HepG2 (cell line): ENCODE measurements at regions not wholly inside any gene's neighbourhood (a gene's known extent, or its start where the extent isn't known, plus 50 kb on each side); places are given as distances from the start of the nearest gene placed in this dataset.

Experiments
- ATAC-seq: fragments of 200-7000 bp; cut with Tn5 transposase; 3 replicates; pipeline ENCODE4 v1.9.1; 2020; ENCODE audit warnings: mild to moderate bottlenecking, moderate library complexity
- BruUV-seq: library from RNA; stranded (reverse); fragments of 400-500 nt; replicated peaks from 2 replicates; lab custom pipeline; 2021; lab: Mats Ljungman, UMichigan
- CTCF ChIA-PET: fragments of 300-600 bp; formaldehyde crosslinking; extraction: SDS; loops from one replicate; lab custom pipeline; 2021; ENCODE audit warnings: low total read pairs, inconsistent platforms, low intra/inter-chr PET ratio; lab: Yijun Ruan, JAX
- POLR2A ChIA-PET: fragments of 350-600 bp; sonication (Branson Sonifier 250); formaldehyde crosslinking; loops from one replicate; lab custom pipeline; 2020; ENCODE audit warnings: antibody characterized with exemption, inconsistent platforms; lab: Yijun Ruan, JAX
- DNase-seq: peaks from one replicate; pipeline ENCODE4 v3.0.0-alpha.2; 2015; ENCODE audit warnings: low spot score
- FAIRE-seq: peaks from 3 replicates; lab custom pipeline; 2011; peaks lifted over from hg19 to GRCh38; lab: Jason Lieb, UNC
- H2AFZ ChIP-seq: one replicate; pipeline ENCODE4 v1.6.1; 2011; ENCODE audit warnings: low read length, inconsistent platforms
- H3K27ac ChIP-seq: fragments of 300-600 bp; 3 replicates; pipeline ENCODE4 v1.8.0; 2011; ENCODE audit warnings: mixed run types, mild to moderate bottlenecking, mixed read lengths, low read length, inconsistent platforms; ENCODE audit not compliant: insufficient read depth; ENCODE audit errors: extremely low read length
- H3K27me3 ChIP-seq, 2 experiments: fragments of 200-600 bp in 1 of 2; 2 replicates in 1 of 2; 3 replicates in 1 of 2; pipeline versions ENCODE4 v1.6.0 to v1.8.0; 2011; ENCODE audit warnings: low read length in 2 of 2, mild to moderate bottlenecking in 2 of 2, moderate library complexity in 2 of 2, inconsistent platforms in 1 of 2; ENCODE audit not compliant: insufficient read depth in 2 of 2, control insufficient read depth in 1 of 2
- H3K36me3 ChIP-seq, 2 experiments: fragments of 200-600 bp in 1 of 2; replicated peaks in 1 of 2; 2 replicates in 1 of 2; 3 replicates in 1 of 2; pipeline versions ENCODE4 v1.5.1 to v1.8.0; 2011; ENCODE audit warnings: low read length in 2 of 2, inconsistent platforms in 1 of 2; ENCODE audit not compliant: insufficient read depth in 2 of 2, control insufficient read depth in 1 of 2
- H3K4me1 ChIP-seq: 2 replicates; pipeline ENCODE4 v1.5.1; 2012; ENCODE audit warnings: low read length, inconsistent platforms; ENCODE audit not compliant: insufficient read depth
- H3K4me2 ChIP-seq: 2 replicates; pipeline ENCODE4 v1.6.0; 2011; ENCODE audit warnings: low read depth, low read length, inconsistent platforms
- H3K4me3 ChIP-seq, 3 experiments: fragments of 200-600 bp in 1 of 3; sonication (generic), shearing (Covaris generic) in 1 of 3; replicated peaks in 1 of 3; 2 replicates each; pipeline ENCODE4 v1.5.1; 2011 to 2016; ENCODE audit warnings: low read length in 3 of 3, inconsistent platforms in 2 of 3, low read depth in 2 of 3, mild to moderate bottlenecking in 2 of 3, control low read depth in 1 of 3, mixed read lengths in 1 of 3; ENCODE audit not compliant: insufficient read depth in 1 of 3
- H3K79me2 ChIP-seq: one replicate; pipeline ENCODE4 v1.6.1; 2011; ENCODE audit warnings: low read length, inconsistent platforms; ENCODE audit not compliant: insufficient read depth
- H3K9ac ChIP-seq: 2 replicates; pipeline ENCODE4 v1.6.0; 2011; ENCODE audit warnings: mild to moderate bottlenecking, low read depth, low read length, inconsistent platforms; ENCODE audit not compliant: insufficient read depth
- H3K9me3 ChIP-seq: 2 replicates; pipeline ENCODE4 v1.5.1; 2012; ENCODE audit warnings: mild to moderate bottlenecking, low read length
- H4K20me1 ChIP-seq: 2 replicates; pipeline ENCODE4 v1.6.0; 2011; ENCODE audit warnings: inconsistent platforms, mild to moderate bottlenecking, low read length, moderate library complexity; ENCODE audit not compliant: insufficient read depth
- ATF7-NPFF ChIP-seq: sonication (generic); formaldehyde crosslinking; IDR thresholded peaks from 2 replicates; pipeline ENCODE4 v1.8.1; 2023; ENCODE audit warnings: mild to moderate bottlenecking, low read depth, missing genetic modification reagents, moderate library complexity
- DPF2 ChIP-seq: sonication (generic); formaldehyde crosslinking; IDR thresholded peaks from 2 replicates; pipeline ENCODE4 v1.4.0; 2020; ENCODE audit warnings: mild to moderate bottlenecking, low read depth, missing genetic modification reagents, borderline replicate concordance
- NFE2L2 ChIP-seq: fragments of 150-350 bp; IDR thresholded peaks from 2 replicates; pipeline ENCODE4 v1.6.1; 2014; ENCODE audit warnings: low read length
- NFYC ChIP-seq: IDR thresholded peaks from 2 replicates; pipeline ENCODE4 v1.6.1; 2016; ENCODE audit warnings: missing genetic modification reagents, missing compliant biosample characterization
- PLRG1 ChIP-seq: fragments of 450-650 bp; conservative IDR thresholded peaks from 2 replicates; pipeline ENCODE4 v1.6.1; 2016
- RFXAP ChIP-seq: sonication (generic); formaldehyde crosslinking; IDR thresholded peaks from 2 replicates; pipeline ENCODE4 v1.4.0; 2020; ENCODE audit warnings: missing genetic modification reagents, borderline replicate concordance
- SAFB2 ChIP-seq: sonication (generic); formaldehyde crosslinking; IDR thresholded peaks from 2 replicates; pipeline ENCODE4 v1.5.1; 2020; ENCODE audit warnings: missing genetic modification reagents, low read depth, mild to moderate bottlenecking, borderline replicate concordance
- YEATS4 ChIP-seq: sonication (generic); formaldehyde crosslinking; IDR thresholded peaks from 2 replicates; pipeline ENCODE4 v1.4.0; 2020; ENCODE audit warnings: missing genetic modification reagents, borderline replicate concordance
- ZBTB8A ChIP-seq: sonication (generic); formaldehyde crosslinking; IDR thresholded peaks from 2 replicates; pipeline ENCODE4 v1.4.0; 2020; ENCODE audit warnings: mild to moderate bottlenecking, low read depth, missing genetic modification reagents, borderline replicate concordance
- ZFAT ChIP-seq: sonication (generic); formaldehyde crosslinking; conservative IDR thresholded peaks from 2 replicates; pipeline ENCODE4 v1.8.1; 2023; ENCODE audit warnings: missing genetic modification reagents, inconsistent platforms
- ZNF160 ChIP-seq: sonication (generic); formaldehyde crosslinking; IDR thresholded peaks from 2 replicates; pipeline ENCODE4 v1.8.0; 2022; ENCODE audit warnings: mild to moderate bottlenecking, inconsistent platforms, missing genetic modification reagents
- ZNF17 ChIP-seq: sonication (generic); formaldehyde crosslinking; IDR thresholded peaks from 2 replicates; pipeline ENCODE4 v1.5.0; 2020; ENCODE audit warnings: mild to moderate bottlenecking, missing genetic modification reagents
- ZSCAN20 ChIP-seq: sonication (generic); formaldehyde crosslinking; IDR thresholded peaks from 2 replicates; pipeline ENCODE4 v1.4.0; 2020; ENCODE audit warnings: missing genetic modification reagents, mild to moderate bottlenecking, borderline replicate concordance
- WGBS: methylation state at CpG from one replicate; pipeline ENCODE4 v1.1.6; 2017; ENCODE audit warnings: low lambda C conversion rate; 5-methylcytosine and 5-hydroxymethylcytosine counted together
- in situ Hi-C: cut with HindIII; loops from 2 replicates; pipeline ENCODE4 v1.10.0; 2017; ENCODE audit warnings: low pct_unique_long_range_greater_than_20kb; ENCODE audit not compliant: extremely low pct_ligation_motif_present
- intact Hi-C: fragments of 100-400 bp; cut with micrococcal nuclease; formaldehyde crosslinking; loops from one replicate; pipeline ENCODE4 v1.10.0; 2022; ENCODE audit not compliant: unreplicated experiment
- TF ChIP-seq, protein P1 (sequence below), 2 experiments: sonication (generic) in 1 of 2; formaldehyde crosslinking in 1 of 2; IDR thresholded peaks; 2 replicates each; pipeline versions ENCODE4 v1.4.0 to v1.6.1; 2018 to 2020; ENCODE audit warnings: missing genetic modification reagents in 2 of 2, borderline replicate concordance in 1 of 2, low read depth in 1 of 2, mild to moderate bottlenecking in 1 of 2, missing biosample characterization in 1 of 2

DNA sequence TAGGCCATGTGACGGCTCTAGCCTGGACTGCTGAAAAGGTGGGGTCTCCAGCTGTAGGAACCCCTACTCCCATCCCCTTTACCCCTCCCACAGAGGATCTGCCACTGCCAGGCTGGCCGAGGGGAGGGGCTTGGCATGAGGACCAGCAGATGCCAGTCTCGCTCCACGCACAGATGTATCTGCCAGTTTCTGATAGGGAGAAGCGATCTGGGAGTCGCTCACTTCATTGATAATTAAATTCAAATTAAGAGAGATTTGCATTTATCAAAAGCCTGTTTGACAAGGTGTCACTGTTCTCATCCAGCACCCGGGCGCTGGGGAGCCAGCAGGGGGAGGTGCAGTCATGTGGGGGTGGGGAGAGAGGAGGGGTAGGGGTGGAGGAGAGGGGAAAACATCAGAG lies 217.6 kb upstream of the MYL2 start:
- H3K9me3 ChIP-seq = peaks cover 4% of the 10 kb centered on the region; the same call in 1 of the 2 replicates
- no peak overlapping the region for H3K4me3 ChIP-seq
- H3K9ac ChIP-seq = no peak overlapping the region
- DNase-seq (no peak), ATAC-seq (no peak)
- no TSS peak for BruUV-seq
- CTCF ChIA-PET = no interaction called here
- H2AFZ ChIP-seq = no peak overlapping the region
- no peaks in the 10 kb centered on the region for H3K4me1 ChIP-seq
- H3K79me2 ChIP-seq = no peaks in the 10 kb centered on the region
- no peak overlapping the region for H3K4me2 ChIP-seq
- in situ Hi-C loops (no loop called here), intact Hi-C loops (no loop called here)
- WGBS = 4% methylated on average over 7 of the region's 8 CpGs
- peaks cover 1 to 12% of the 10 kb centered on the region in 2 experiments; a peak in 3 of 5 replicates for H3K27me3 ChIP-seq
- no peaks in the 10 kb centered on the region for H3K36me3 ChIP-seq
- no peak for TF ChIP-seq ZNF160 (CRISPR knock-in tag)
- TF ChIP-seq DPF2 (CRISPR knock-in tag) = no peak
- TF ChIP-seq ATF7-NPFF = no peak
- TF ChIP-seq PLRG1 = no peak
- TF ChIP-seq NFE2L2 = no peak
- TF ChIP-seq RFXAP (CRISPR knock-in tag) = no peak
- no peak for TF ChIP-seq SAFB2 (CRISPR knock-in tag)
- TF ChIP-seq, protein P1, sequence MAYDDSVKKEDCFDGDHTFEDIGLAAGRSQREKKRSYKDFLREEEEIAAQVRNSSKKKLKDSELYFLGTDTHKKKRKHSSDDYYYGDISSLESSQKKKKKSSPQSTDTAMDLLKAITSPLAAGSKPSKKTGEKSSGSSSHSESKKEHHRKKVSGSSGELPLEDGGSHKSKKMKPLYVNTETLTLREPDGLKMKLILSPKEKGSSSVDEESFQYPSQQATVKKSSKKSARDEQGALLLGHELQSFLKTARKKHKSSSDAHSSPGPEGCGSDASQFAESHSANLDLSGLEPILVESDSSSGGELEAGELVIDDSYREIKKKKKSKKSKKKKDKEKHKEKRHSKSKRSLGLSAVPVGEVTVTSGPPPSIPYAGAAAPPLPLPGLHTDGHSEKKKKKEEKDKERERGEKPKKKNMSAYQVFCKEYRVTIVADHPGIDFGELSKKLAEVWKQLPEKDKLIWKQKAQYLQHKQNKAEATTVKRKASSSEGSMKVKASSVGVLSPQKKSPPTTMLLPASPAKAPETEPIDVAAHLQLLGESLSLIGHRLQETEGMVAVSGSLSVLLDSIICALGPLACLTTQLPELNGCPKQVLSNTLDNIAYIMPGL (CRISPR knock-in tag; IDR thresholded peaks at IDR 0.05; ENCODE audit: borderline replicate concordance in 1 of 2, low read depth in 1 of 2) = no peak
- TF ChIP-seq NFYC = no peak
- no peak for TF ChIP-seq YEATS4 (CRISPR knock-in tag)
- no peak for TF ChIP-seq ZBTB8A (CRISPR knock-in tag)
- TF ChIP-seq ZNF17 = no peak
- no peak for TF ChIP-seq ZSCAN20
- no peak for TF ChIP-seq ZFAT (CRISPR knock-in tag)
- TF ChIP-seq, all 625 proteins: peak for 0
- POLR2A ChIA-PET = no interaction called here
- no peak for FAIRE-seq
- Histone ChIP-seq H4K20me1 (no peaks in the 10 kb centered on the region), H3K27ac (no peak overlapping the region)
